ENCODE measurements at regions not wholly inside any gene's neighbourhood (a gene's known extent, or its start where the extent isn't known, plus 50 kb on each side); places are given as distances from the start of the nearest gene placed in this dataset.

- H3K4me1 ChIP-seq: no peaks in the 10 kb centered on the region
- H3K9me3 ChIP-seq: no peaks in the 10 kb centered on the region
- H3K36me3 ChIP-seq (ENCODE audit: insufficient read depth in 1 of 2, low read depth in 1 of 2): no peaks in the 10 kb centered on the region
- TF ChIP-seq CTCF (IDR thresholded peaks at IDR 0.05): no peak
- H3K27me3 ChIP-seq (ENCODE audit: insufficient read depth in 3 of 3, low read length in 2 of 3): no peaks in the 10 kb centered on the region
- DNase-seq (no peak), ATAC-seq (no peak)
- 34 to 73% (median 42%) methylated on average over 1 of the region's 1 CpG for WGBS, 3 donors
- H3K4me3 ChIP-seq: no peak overlapping the region
- intact Hi-C loops (cut with DNase I): no loop called here
- no peak overlapping the region for H3K27ac ChIP-seq
Observed at GRCh38 chr2:58984731-58985130, 743.6 kb upstream of the FANCL start.

GRCh38 chr2:58983111-58983510, 742.0 kb upstream of the FANCL start:
- ATAC-seq: no peak
- no peak for DNase-seq
- WGBS, 3 donors: 87 to 93% (median 91%) methylated on average over 4 of the region's 4 CpGs

GRCh38 chr2:58981237-58981636, 740.1 kb upstream of the FANCL start:
- Histone ChIP-seq H3K4me1 (no peaks in the 10 kb centered on the region), H3K9me3 (no peaks in the 10 kb centered on the region), H3K36me3 (ENCODE audit: insufficient read depth in 1 of 2, low read depth in 1 of 2) (no peaks in the 10 kb centered on the region), H3K27ac (no peak overlapping the region), H3K27me3 (ENCODE audit: insufficient read depth in 3 of 3, low read length in 2 of 3) (no peaks in the 10 kb centered on the region), H3K4me3 (no peak overlapping the region)
- intact Hi-C loops (cut with DNase I): no loop called here
- no peak for TF ChIP-seq CTCF (IDR thresholded peaks at IDR 0.05)
- DNase-seq (no peak), ATAC-seq (no peak)
- 86 to 91% (median 88%) methylated on average over 7 of the region's 7 CpGs for WGBS, 3 donors

More at GRCh38 chr2:58983111-58983510, 742.0 kb upstream of the FANCL start:
- no peaks in the 10 kb centered on the region for H3K9me3 ChIP-seq
- no peaks in the 10 kb centered on the region for H3K4me1 ChIP-seq
- no peak for TF ChIP-seq CTCF (IDR thresholded peaks at IDR 0.05)
- intact Hi-C loops (cut with DNase I): no loop called here
- no peak overlapping the region for H3K4me3 ChIP-seq
- H3K36me3 ChIP-seq (ENCODE audit: insufficient read depth in 1 of 2, low read depth in 1 of 2): no peaks in the 10 kb centered on the region
- no peak overlapping the region for H3K27ac ChIP-seq
- no peaks in the 10 kb centered on the region for H3K27me3 ChIP-seq (ENCODE audit: insufficient read depth in 3 of 3, low read length in 2 of 3)

- no peak overlapping the region for H3K4me3 ChIP-seq
- 68 to 72% (median 70%) methylated on average over 9 of the region's 9 CpGs for WGBS, 3 donors
- TF ChIP-seq CTCF (IDR thresholded peaks at IDR 0.05): no peak
- no peaks in the 10 kb centered on the region for H3K4me1 ChIP-seq
- DNase-seq: no peak
- H3K9me3 ChIP-seq: no peaks in the 10 kb centered on the region
- no peaks in the 10 kb centered on the region for H3K36me3 ChIP-seq (ENCODE audit: insufficient read depth in 1 of 2, low read depth in 1 of 2)
- no peak overlapping the region for H3K27ac ChIP-seq
- intact Hi-C loops (cut with DNase I): no loop called here
- no peaks in the 10 kb centered on the region for H3K27me3 ChIP-seq (ENCODE audit: insufficient read depth in 3 of 3, low read length in 2 of 3)
- ATAC-seq: no peak
Observed at GRCh38 chr2:58976375-58977071, 735.4 kb upstream of the FANCL start.

- Histone ChIP-seq H3K27me3 (ENCODE audit: insufficient read depth in 3 of 3, low read length in 2 of 3) (no peaks in the 10 kb centered on the region), H3K27ac (no peak overlapping the region), H3K4me1 (no peaks in the 10 kb centered on the region), H3K4me3 (no peak overlapping the region), H3K9me3 (no peaks in the 10 kb centered on the region), H3K36me3 (ENCODE audit: insufficient read depth in 1 of 2, low read depth in 1 of 2) (no peaks in the 10 kb centered on the region)
- DNase-seq: no peak
- intact Hi-C loops (cut with DNase I): no loop called here
- 69 to 77% (median 77%) methylated on average over 7 of the region's 7 CpGs for WGBS, 3 donors
- no peak for ATAC-seq
- no peak for TF ChIP-seq CTCF (IDR thresholded peaks at IDR 0.05)
Observed at GRCh38 chr2:58974881-58975280, 733.8 kb upstream of the FANCL start.
